T-helper 1 cell (primary cell): ENCODE measurements at regions not wholly inside any gene's neighbourhood (a gene's known extent, or its start where the extent isn't known, plus 50 kb on each side); places are given as distances from the start of the nearest gene placed in this dataset.

Experiments
- DNase-seq, 5 donors: peaks; one replicate each; pipeline ENCODE4 v3.0.0-alpha.2; 2012 to 2020

- no peak for DNase-seq
Measured at GRCh38 chr2:67839668-67840067, 223.1 kb downstream of the C1D start.

GRCh38 chr2:67840460-67841068 is 222.2 kb downstream of the C1D start:
- DNase-seq: peak in 1 of 5 donors; percentile 14

GRCh38 chr2:67841711-67842110 is 221.1 kb downstream of the C1D start:
- no peak for DNase-seq

- DNase-seq: no peak
Measured at GRCh38 chr2:67842375-67842959, 220.3 kb downstream of the C1D start.

DNA sequence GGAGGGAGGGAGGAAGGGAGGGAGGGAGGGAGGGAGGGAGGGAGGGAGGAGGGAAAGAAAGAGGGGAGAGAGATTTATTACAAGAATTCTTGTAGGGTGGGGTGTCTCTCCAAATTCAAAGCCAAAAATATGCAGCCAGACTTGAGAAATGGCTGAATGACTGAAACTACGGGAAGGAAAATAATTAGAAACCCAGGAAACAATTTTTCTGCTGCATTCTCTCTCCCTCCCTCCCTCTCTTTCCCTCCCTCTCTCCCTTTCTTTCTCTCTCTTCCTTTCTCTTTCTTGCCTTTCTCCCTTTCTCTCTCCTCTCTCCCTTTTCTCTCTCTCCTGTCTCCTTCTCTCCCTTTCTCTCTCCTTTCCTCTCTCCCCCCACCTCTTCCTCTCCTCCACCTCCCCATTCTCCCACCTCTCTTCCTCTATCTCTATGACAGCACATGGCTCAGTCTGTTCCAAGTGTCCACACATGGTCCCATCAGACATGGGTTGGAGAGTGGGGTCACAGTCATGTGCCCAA is 218.7 kb downstream of the C1D start:
- no peak for DNase-seq

DNA sequence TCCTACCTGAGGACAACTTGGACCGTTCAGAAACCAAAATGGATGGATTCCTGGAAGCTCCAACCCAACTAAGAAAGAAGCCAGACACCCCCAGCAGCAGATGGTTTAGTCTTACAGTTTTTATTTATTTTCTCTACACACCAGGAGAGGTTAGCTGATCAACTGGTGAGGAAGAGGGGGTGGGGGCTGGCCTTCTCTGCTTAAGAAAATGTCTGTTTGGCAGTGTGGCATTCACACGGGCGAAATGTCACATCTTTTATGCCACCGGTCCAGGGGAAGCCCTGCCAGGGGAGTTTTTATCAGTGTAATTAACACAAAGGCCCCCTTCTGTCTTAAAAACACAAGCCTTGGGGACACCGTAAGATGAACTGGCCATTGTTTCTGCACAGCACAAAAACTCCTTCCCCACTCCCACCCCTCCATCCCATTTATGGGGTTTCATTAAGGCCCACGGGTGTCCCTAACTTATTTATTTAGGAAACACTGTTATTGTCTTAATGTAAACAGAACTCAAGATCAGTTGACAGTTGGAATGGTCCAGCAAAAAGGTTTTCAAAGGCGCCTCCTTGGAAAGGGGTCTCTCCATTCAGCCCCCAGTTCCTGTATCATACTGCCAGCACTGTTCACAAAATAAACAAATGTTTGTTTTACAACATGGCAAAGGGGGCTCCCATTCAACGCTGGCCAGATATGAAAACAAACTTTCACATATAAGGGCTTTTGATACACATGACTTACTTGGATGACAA is 217.0 kb downstream of the C1D start:
- no peak for DNase-seq

- peak in 1 of 5 donors; percentile 10 for DNase-seq
Measured at GRCh38 chr2:67846370-67847070, 216.3 kb downstream of the C1D start.

DNA sequence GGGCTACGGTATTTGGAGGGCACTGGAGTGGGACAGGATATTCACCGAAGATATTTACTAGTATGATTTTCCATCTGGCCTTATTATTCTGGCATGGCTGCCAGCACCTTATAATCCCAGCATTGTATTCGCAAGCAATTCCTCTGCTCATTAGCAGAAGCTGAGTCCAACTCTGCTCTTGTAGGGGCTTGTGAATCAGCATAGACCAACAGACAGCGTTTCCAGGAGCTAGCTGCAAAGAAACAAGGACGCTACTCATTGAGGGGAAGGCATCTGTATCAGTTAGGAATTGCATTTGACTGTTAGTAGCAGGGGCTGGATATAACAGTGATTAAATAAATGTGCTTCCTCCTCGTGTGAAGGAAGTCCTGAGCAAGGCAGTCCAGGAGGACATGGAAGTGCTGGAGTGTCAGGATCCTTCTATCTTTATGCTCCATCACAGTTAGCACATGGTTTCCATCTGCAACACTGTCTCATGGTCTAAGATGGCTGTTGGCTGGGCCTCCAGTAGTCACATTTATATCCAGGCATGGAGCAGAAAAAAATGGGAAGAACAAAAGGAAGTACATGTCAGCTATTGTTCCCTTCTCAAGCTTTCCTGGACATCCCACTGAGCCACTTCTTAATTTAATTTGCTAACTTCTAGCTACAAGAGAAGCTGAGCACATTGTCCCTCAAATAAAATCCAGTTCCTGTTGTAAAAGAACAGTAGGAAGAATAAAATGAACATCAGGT is 214.1 kb downstream of the C1D start:
- DNase-seq: no peak

DNA sequence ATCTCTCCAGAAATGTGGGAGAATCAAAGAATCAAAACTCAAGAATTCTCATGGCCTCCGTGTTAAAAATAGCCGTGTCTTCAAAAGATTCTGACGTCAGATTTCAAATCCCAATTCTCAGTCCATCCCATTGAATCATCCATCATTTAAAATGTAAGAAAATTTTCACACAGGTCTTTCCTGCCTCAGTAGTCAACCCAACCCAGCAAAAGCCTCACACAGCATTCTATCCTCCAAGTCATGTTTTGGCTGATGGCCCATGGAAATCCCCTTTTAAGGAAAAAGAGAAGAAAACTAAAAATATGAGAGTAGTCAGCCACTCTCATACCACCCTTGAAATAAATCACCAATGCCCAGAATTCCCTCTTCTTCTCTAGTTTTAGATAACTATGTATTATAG is 211.8 kb downstream of the C1D start:
- no peak for DNase-seq

DNA sequence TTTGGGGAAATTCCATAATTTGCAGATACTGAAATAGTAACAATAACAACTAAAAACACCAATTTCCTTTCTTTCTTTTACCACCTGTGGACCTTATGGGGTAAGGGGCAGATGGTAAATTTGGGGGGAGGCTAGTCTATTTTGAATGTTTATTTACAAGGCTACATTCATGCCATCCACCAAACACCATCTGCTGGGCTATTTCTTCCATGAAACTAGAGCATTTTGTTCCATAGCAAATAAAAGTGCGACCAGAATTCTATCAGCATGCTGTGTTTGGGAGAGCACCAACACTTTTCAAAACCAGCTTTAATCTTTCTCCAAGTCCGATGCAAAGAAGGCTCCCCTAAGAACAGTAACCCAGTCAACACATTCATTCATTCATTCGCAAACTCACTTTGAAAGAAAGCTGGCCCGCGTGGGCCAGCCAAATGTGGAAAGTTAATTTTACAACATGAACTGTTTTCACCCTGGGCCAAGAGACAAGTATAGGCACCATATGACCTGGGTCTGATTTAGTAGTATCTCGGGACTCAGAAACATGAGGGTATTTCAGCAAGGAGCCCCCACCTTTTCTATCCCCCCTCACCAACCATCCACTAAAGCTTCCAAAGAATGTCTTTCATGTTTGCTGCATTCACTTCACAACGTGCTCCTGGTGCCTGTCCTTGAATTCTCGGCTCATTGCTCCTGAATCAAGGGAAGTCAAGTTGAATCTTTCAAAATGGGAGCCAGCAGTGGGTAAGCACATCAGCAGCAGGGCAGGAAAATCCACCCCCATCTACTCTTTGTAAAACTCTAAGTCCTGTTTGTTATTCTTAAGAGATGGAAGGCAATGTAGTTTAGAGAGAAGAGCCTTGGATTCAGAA is 210.6 kb downstream of the C1D start:
- DNase-seq: no peak

DNA sequence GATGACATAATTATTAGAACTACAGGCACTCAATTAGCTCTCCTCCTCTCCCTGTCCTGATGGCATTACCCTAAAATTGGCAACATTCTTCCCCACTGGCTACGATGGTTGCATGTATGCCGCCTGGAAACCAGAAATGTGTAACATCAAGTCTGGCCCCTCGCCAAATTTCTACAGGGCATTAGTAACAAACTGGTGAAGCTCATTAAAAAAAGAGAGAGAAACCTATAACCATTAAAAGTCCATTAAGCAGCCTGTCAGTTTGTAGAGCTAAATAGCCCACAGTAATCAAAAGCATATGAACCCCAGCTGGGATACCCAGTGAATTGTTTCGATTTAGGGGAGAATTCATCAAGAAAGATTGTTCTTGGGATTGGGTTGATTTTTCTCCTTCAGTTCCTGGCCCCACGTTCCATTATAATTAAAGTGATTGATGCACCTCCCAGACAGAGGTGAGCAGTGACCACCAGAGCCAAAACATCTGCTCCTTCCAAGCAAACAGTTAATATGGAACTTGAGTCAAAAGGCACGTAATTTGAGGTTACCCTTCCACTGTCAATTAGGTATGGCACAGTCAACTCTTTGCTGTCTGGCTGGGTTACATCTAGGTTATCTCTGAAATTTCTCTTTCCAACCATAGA is 208.6 kb downstream of the C1D start:
- no peak for DNase-seq

DNA sequence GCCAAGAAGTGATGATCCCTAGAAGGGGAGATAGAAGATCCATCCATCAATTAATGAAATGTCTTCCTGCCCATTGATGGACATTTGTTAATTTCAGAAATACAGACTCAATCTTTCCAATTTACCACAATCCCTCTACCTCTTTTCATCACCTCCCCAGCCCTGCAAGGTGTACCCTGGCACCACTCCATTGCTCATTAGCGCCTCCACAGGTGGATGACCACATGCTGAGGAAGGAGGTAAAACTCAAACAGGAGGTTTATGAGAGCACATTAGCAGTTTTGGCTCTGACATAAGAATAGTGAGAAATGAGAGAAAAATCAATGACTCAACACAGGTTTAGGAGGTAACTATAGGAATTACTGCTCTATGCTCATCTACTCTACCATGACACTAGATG is 208.0 kb downstream of the C1D start:
- DNase-seq: no peak

- DNase-seq: no peak
Measured at GRCh38 chr2:67856866-67857265, 205.9 kb downstream of the C1D start.

GRCh38 chr2:67857836-67858235 is 205.0 kb downstream of the C1D start:
- no peak for DNase-seq

DNA sequence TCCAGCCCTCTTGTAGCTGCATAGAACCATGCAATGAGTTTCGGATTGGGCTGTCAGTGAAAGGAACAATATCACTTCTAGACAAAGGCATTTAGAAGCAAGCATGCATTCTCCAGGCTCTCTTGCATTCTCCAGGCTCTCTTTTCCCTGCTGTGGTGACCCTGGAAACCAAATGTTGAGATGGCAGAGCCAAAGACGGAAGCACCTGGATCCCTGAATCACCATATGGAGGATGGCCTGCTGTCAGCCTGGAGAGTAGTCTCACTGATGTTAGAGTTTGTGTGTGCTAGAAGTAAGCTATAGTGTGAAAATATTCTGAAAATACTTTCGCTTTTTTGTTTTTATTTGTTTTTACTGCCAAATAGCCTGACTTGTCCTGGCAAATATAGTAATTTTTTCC is 203.9 kb downstream of the C1D start:
- no peak for DNase-seq

GRCh38 chr2:67865917-67866316 is 196.9 kb downstream of the C1D start:
- DNase-seq: no peak

GRCh38 chr2:67867735-67868134 is 195.1 kb downstream of the C1D start:
- DNase-seq: no peak

GRCh38 chr2:67871686-67872412 is 191.0 kb downstream of the C1D start:
- no peak for DNase-seq

DNA sequence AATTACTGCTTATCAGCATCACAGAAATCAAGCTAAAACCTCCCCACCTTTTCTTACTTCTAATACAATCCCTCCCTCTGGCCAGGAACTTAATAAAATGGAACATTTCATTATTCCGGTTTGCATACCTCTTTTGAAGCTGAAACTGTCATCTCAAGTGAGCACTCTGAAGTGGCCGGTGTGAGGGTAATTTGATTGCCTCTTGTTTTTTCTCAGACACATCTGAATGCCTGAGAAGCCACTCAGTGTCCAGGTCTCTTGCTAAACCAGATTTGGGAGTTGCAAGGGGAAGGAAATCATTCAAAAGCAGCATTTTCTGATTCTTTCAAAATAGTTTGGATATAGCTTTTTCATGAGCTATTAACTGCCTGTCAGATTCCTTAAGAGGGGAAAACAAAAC is 190.3 kb downstream of the C1D start:
- no peak for DNase-seq

GRCh38 chr2:67873916-67874315 is 188.9 kb downstream of the C1D start:
- DNase-seq: no peak
